Chondrocyte (in vitro differentiated cells): ENCODE measurements at regions not wholly inside any gene's neighbourhood (a gene's known extent, or its start where the extent isn't known, plus 50 kb on each side); places are given as distances from the start of the nearest gene placed in this dataset.

Experiments
- DNase-seq: peaks from one replicate; pipeline ENCODE4 v3.0.0; 2021; ENCODE audit warnings: mixed read lengths, low spot score
- H3K27ac Mint-ChIP-seq: one replicate; pipeline ENCODE4 v1.8.0; 2021; ENCODE audit warnings: mild to moderate bottlenecking, moderate library complexity, mixed read lengths; ENCODE audit not compliant: unreplicated experiment
- H3K27me3 Mint-ChIP-seq: 2 replicates; pipeline ENCODE4 v1.8.0; 2021; ENCODE audit warnings: low read depth, mixed read lengths
- H3K36me3 Mint-ChIP-seq: 2 replicates; pipeline ENCODE4 v1.8.0; 2021; ENCODE audit warnings: low read depth, mixed read lengths
- H3K4me1 Mint-ChIP-seq: 2 replicates; pipeline ENCODE4 v1.8.0; 2021; ENCODE audit warnings: low read depth, mild to moderate bottlenecking, mixed read lengths
- H3K4me3 Mint-ChIP-seq: one replicate; pipeline ENCODE4 v1.8.0; 2021; ENCODE audit warnings: mild to moderate bottlenecking, moderate library complexity, mixed read lengths; ENCODE audit not compliant: unreplicated experiment
- H3K9me3 Mint-ChIP-seq: 2 replicates; pipeline ENCODE4 v1.8.0; 2021; ENCODE audit warnings: low read depth, mixed read lengths
- TF ChIP-seq, protein P1 (sequence below): fragments of 200-600 bp; sonication (generic); IDR thresholded peaks from 2 replicates; pipeline ENCODE4 v1.5.0; 2021; ENCODE audit warnings: antibody characterized with exemption, mild to moderate bottlenecking, moderate library complexity

DNA sequence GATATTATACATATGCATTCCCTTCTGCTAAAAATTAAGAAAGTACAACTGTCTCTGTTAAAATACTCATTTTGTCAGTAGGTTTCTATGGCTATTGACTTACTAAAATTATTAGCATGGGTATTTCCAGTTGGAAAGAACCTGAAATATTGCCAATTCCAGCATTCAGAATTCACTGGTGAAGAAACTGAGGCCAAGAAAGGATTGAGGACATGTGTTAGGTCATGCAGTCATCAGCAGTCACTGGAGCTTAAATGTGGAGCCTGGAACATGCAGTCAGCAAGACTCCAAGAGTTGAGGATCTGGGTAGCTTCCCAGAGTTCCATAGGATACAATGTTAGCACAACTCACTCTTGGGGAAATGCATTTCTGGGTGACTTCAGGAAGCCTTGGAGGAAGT, 1335.6 kb downstream of the AACS start:
- DNase-seq: no peak
- Mint-ChIP-seq H3K27ac (no peak overlapping the region), H3K9me3 (peaks cover 40% of the 10 kb centered on the region), H3K4me1 (no peaks in the 10 kb centered on the region), H3K27me3 (no peaks in the 10 kb centered on the region), H3K36me3 (no peaks in the 10 kb centered on the region), H3K4me3 (no peak overlapping the region)
- TF ChIP-seq, protein P1, sequence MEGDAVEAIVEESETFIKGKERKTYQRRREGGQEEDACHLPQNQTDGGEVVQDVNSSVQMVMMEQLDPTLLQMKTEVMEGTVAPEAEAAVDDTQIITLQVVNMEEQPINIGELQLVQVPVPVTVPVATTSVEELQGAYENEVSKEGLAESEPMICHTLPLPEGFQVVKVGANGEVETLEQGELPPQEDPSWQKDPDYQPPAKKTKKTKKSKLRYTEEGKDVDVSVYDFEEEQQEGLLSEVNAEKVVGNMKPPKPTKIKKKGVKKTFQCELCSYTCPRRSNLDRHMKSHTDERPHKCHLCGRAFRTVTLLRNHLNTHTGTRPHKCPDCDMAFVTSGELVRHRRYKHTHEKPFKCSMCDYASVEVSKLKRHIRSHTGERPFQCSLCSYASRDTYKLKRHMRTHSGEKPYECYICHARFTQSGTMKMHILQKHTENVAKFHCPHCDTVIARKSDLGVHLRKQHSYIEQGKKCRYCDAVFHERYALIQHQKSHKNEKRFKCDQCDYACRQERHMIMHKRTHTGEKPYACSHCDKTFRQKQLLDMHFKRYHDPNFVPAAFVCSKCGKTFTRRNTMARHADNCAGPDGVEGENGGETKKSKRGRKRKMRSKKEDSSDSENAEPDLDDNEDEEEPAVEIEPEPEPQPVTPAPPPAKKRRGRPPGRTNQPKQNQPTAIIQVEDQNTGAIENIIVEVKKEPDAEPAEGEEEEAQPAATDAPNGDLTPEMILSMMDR: no peak

DNA sequence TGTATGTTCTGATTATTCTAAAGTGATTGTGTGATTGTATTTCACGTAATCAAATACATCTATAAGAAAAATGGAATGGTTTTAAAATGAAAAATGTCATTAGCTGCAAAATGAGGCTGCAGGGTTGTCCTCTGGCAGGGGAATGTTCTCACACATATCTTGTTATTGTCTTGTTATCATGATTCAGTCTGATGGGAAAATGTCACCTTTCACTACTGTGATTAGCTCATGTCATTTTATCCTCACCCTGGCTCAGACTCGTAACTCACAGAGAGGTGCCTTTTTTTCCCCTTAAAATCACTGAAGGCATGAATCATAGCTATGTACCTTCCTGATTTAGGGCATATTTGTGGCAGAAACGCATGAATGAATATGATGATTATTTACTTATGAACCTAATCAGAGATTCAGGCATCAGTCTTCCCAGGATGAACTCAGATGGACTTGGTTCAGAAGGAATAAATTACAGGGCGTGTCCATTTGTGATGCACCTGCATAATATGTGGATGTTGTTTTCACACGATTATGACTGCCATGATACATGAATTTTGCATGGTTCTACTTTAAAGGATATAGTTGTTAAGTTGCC, 1339.2 kb downstream of the AACS start:
- H3K9me3 Mint-ChIP-seq: peaks cover 38% of the 10 kb centered on the region
- TF ChIP-seq, protein P1: no peak
- no peaks in the 10 kb centered on the region for H3K4me1 Mint-ChIP-seq

DNA sequence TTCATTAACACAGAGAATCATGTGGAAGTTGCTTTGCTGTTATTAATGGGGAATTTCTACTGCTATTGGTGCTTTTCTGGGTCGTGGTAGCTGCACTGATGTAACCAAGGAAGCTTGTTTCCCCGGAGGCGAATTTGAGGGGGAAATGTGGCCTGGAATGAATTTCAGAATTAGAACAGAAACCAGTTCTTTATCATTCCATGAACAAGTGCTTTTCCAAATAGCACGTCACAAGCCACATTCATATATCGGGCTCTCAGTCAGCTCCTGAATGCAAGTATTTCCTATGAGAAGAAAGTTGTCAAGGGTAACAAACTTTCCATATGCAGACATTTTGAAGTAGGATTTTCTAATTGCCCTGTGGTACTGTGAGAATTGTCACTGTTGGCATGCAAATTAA, 1353.2 kb downstream of the AACS start:
- Mint-ChIP-seq H3K9me3 (peaks cover 49% of the 10 kb centered on the region), H3K27ac (no peak overlapping the region), H3K27me3 (no peaks in the 10 kb centered on the region), H3K4me3 (no peak overlapping the region), H3K4me1 (no peaks in the 10 kb centered on the region), H3K36me3 (no peaks in the 10 kb centered on the region)
- no peak for DNase-seq
- TF ChIP-seq, protein P1: no peak

More for the DNA sequence above, 1339.2 kb downstream of the AACS start:
- no peaks in the 10 kb centered on the region for H3K27me3 Mint-ChIP-seq
- no peaks in the 10 kb centered on the region for H3K36me3 Mint-ChIP-seq
- H3K4me3 Mint-ChIP-seq: no peak overlapping the region
- no peak overlapping the region for H3K27ac Mint-ChIP-seq
- DNase-seq: no peak

DNA sequence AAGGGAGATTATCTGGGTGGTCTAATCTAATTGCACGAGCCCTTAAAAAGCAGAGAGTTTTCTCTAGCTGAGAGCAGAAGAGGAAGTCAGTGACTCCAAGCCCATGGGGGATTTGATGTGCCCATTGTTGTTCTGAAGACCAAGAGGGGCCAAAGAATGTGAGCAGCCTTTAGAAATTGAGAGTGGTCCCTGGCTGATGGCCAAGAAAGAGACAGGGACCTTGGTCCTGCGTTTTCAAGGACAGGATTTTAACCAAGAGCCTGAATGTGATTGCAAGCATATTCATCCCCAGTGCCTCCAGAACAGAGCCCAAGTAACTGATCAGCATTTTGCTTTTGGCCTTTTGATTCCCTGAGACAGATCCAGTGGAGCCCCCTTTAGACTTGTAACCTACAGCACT, 1353.9 kb downstream of the AACS start:
- H3K36me3 Mint-ChIP-seq: no peaks in the 10 kb centered on the region
- H3K27me3 Mint-ChIP-seq: no peaks in the 10 kb centered on the region
- H3K4me3 Mint-ChIP-seq: no peak overlapping the region
- no peaks in the 10 kb centered on the region for H3K4me1 Mint-ChIP-seq
- no peak for DNase-seq
- peaks cover 52% of the 10 kb centered on the region for H3K9me3 Mint-ChIP-seq
- TF ChIP-seq, protein P1: no peak
- H3K27ac Mint-ChIP-seq: no peak overlapping the region

DNA sequence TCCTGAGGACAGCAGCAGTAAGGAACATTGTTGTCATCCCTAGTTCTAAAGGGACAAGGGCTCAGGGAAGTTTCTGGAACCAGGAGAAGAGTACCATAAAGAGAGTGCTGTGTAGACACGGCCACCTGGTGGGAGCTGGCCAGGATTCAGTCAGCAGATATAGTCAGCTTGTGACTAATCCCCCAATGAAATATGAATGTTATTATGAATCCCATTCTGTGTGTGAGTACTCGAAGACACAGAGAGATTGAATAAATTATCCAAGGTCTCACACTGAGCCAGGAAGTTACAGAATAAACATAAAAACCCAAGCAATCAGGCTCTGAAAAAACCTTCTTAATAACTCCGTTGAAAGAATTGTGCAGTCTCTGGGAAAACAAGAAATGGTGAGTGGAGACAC, 1359.5 kb downstream of the AACS start:
- Mint-ChIP-seq H3K9me3 (peaks cover 37% of the 10 kb centered on the region), H3K36me3 (no peaks in the 10 kb centered on the region), H3K4me3 (no peak overlapping the region), H3K27ac (no peak overlapping the region), H3K27me3 (no peaks in the 10 kb centered on the region), H3K4me1 (no peaks in the 10 kb centered on the region)
- no peak for DNase-seq
- TF ChIP-seq, protein P1: no peak
